Retinal pigment epithelial cell (primary cell): ENCODE measurements at regions not wholly inside any gene's neighbourhood (a gene's known extent, or its start where the extent isn't known, plus 50 kb on each side); places are given as distances from the start of the nearest gene placed in this dataset.

Source experiments
- DNase-seq: peaks from one replicate; pipeline ENCODE4 v3.0.0-alpha.2; 2010; ENCODE audit warnings: low read depth
- H3K4me3 ChIP-seq: 2 replicates; pipeline ENCODE4 v1.5.1; 2011; ENCODE audit warnings: mild to moderate bottlenecking, low read length, control low read depth, moderate library complexity
- CTCF ChIP-seq: conservative IDR thresholded peaks from 2 replicates; pipeline ENCODE4 v1.5.1; 2011; ENCODE audit warnings: low read depth, low read length, control low read depth, inconsistent platforms

GRCh38 chr2:42987112-42987922 lies 194.9 kb upstream of the HAAO start:
- no peak for DNase-seq
- no peak for TF ChIP-seq CTCF
- no peak overlapping the region for H3K4me3 ChIP-seq

- no peak overlapping the region for H3K4me3 ChIP-seq
- no peak for DNase-seq
- no peak for TF ChIP-seq CTCF
Measured at GRCh38 chr2:42984617-42985016, 192.2 kb upstream of the HAAO start.

- no peak for TF ChIP-seq CTCF
- DNase-seq, result no peak
Measured at GRCh38 chr2:42984081-42984480, 191.7 kb upstream of the HAAO start.

GRCh38 chr2:42980764-42981416 lies 188.5 kb upstream of the HAAO start:
- H3K4me3 ChIP-seq, result no peak overlapping the region
- no peak for TF ChIP-seq CTCF
- DNase-seq, result no peak

More at GRCh38 chr2:42984081-42984480, 191.7 kb upstream of the HAAO start:
- no peak overlapping the region for H3K4me3 ChIP-seq

- no peak for DNase-seq
- H3K4me3 ChIP-seq, result no peak overlapping the region
- TF ChIP-seq CTCF, result no peak
Measured at GRCh38 chr2:42979870-42980763, 187.7 kb upstream of the HAAO start.

GRCh38 chr2:42979416-42979869 lies 187.1 kb upstream of the HAAO start:
- TF ChIP-seq CTCF, result no peak
- H3K4me3 ChIP-seq, result no peak overlapping the region

More at GRCh38 chr2:42979416-42979869, 187.1 kb upstream of the HAAO start:
- no peak for DNase-seq
